ENCODE measurements at regions not wholly inside any gene's neighbourhood (a gene's known extent, or its start where the extent isn't known, plus 50 kb on each side); places are given as distances from the start of the nearest gene placed in this dataset.

GRCh38 chr4:62835631-62836030, 1573.6 kb downstream of the TECRL start:
- no peak for DNase-seq

DNA sequence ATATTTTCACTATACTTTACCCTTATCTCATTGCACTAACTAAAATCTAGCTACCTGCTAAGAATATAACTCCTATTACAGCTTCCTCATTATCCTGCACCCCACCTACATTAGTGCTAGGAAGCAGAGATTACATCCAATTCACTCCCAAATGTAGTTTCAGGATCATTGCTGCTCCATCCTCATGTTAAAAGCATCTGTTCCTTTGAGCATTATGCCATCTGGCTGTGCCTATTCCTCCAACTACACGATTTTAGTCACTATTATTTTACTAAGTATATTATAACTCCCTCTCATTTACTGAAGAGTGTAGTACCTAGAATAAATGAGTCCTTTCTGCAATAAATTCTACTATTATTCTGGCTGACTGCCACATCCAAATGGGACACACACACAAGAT, 1586.9 kb downstream of the TECRL start:
- no peak for DNase-seq

DNA sequence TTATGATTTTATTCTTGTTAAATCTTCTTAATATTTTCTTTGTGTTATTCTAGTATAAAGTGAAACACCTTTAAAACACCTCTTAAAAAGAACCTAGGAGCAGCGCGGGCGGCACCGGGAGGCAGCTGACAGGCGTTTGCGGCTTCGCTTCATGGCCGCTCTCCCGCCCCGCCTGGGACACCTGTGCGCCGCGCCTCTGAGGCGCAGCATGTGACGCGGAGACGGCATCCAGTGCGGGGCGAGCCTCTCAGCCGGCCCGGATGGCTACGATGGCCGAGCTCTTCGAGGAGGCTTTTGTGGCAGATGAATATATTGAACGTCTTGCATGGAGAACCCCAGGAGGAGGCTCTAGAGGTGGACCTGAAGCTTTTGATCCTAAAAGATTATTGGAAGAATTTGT, 1592.7 kb downstream of the TECRL start:
- DNase-seq, result no peak

- DNase-seq, result no peak
Measured at GRCh38 chr4:62814510-62815047, 1594.7 kb downstream of the TECRL start.

DNA sequence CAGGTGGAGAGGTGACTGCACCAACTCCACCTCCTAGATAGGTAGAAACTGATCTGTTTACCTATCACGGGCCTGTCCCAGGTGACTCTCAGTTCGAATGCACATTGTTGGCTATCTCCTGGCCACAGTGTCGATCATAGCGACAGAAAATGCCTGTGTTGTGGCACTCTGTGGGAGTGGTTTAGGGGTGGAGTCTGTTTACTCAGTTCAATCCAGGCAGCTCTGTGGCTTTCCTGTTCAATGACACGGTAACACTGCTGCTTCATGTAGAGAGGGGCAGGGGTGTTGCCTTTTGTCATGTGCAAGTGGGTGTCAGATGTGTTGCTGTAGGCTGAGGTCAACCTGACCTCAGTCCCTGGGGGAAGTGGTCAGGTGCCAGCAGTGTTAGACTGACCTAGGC, 1602.4 kb downstream of the TECRL start:
- no peak for DNase-seq

- DNase-seq, result no peak
Measured at GRCh38 chr4:62804075-62804474, 1603.9 kb downstream of the ADGRL3 start.

GRCh38 chr4:62797221-62797620, 1597.1 kb downstream of the ADGRL3 start:
- no peak for DNase-seq

DNA sequence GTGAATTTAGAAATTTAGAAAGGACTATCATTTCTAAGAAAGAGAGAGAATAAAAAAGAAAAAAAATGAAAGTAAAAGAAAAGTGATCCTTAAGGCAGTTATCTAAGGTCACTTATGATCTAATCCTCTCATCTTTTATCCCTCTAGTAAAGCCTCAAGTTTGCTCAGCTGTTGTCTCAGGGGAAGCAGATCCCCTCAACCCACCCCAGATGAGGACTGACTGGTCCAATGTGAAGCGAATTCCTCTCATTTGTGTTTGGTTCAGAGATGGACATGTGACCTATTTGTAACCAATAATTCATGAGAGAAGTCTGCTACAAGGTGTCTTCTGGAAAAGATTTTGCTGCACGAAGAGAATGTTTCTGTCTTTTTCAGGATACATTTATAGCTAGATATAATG, 1591.3 kb downstream of the ADGRL3 start:
- no peak for DNase-seq

GRCh38 chr4:62771983-62772557, 1571.9 kb downstream of the ADGRL3 start:
- DNase-seq, result no peak

- DNase-seq, result no peak
Measured at GRCh38 chr4:62740296-62740695, 1540.2 kb downstream of the ADGRL3 start.

DNA sequence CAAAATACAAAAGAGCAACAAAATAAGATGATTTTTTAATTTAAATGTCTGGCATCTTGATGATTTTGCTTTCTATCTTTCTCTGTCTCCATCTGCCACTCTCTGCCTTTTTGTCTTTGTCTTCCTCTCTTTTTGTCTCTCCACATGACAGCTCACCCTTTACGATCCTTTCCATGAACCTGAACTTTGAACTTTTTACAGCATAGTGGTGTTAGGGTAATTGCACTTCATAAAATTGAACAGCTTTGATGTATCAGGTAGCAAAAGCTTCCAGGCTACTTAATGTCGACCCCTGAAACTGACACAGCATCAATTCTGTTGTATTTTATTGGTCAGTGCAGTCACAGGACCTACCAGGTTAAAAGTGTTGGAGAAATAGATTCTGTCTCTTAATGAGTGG, 1517.0 kb downstream of the ADGRL3 start:
- DNase-seq, result no peak

GRCh38 chr4:62711575-62711974, 1511.4 kb downstream of the ADGRL3 start:
- DNase-seq, result no peak

- DNase-seq, result no peak
Measured at GRCh38 chr4:62709618-62710252, 1509.6 kb downstream of the ADGRL3 start.

DNA sequence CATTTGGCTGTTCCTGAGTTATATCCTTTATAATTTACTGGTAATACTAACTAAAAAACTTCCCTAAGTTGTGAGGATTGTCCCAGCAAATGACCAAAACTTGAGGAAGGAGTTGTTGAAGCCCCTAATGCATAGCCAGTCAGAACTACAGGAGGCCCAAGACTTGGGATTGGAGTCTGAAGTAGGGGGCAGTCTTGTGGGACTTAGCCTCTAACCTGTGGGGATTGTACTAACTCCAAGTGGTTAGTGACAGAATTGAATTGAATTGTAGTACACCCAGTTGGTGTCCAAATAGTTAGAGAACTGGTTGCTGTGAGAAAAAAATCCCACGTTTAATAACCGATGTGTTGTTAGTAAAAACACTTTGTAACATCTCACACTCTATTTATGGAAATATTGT, 1506.3 kb downstream of the ADGRL3 start:
- no peak for DNase-seq

DNA sequence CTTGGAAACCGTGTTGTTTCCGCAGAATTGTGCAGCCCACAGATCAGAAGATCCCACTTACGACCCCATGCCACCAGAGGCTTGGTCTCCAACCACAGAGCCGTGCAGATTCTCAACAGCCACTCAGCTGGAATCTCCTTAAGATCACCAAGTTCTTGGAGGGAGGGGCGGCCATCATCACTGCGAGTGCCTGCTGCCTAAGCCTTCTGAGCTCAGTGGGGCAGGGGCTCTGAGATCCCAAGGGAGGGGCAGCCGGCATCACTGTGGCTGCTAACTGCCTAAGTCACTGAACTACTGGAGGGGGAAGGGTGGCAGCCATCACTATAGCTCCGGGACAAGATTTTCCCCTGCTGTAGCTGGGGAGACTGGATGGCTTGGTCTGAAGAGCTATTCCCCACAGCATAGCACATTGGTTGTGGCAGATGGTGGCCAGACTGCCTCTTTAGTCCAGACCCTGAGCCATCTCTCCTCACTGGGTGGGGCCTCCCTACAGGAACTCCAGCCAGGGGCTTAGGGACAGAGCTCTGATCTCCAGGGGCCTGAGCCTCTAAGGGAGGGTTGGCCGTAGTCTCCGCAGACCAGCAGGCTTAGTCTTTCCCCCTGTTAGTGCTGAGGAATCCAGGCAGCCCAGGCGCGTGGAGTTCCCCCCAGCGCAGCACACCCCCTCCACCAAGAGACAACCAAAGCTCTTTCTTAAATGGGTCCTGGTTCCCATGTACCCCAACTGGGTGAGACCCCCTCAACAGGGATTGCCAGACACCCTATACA, 1483.9 kb downstream of the ADGRL3 start:
- no peak for DNase-seq

GRCh38 chr4:62676962-62677361, 1476.8 kb downstream of the ADGRL3 start:
- no peak for DNase-seq

DNA sequence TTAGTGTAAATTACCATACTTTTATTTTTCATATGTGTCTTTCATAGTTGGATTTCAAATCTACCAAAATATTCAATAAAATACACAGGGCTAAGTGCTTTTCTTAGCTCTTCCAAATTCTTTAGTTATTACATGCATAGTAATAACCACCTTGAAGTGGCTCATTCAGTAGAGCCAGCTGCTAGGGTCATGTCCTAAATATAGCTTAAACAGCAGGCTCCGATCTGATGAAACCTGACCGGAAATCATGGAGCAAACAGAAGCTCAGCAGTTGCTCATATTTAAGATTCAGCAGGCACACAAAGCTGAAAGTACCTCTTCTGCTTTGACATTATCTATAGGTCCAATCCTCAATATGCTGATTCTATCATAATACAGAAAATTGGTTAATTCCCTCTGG, 1470.4 kb downstream of the ADGRL3 start:
- no peak for DNase-seq

DNA sequence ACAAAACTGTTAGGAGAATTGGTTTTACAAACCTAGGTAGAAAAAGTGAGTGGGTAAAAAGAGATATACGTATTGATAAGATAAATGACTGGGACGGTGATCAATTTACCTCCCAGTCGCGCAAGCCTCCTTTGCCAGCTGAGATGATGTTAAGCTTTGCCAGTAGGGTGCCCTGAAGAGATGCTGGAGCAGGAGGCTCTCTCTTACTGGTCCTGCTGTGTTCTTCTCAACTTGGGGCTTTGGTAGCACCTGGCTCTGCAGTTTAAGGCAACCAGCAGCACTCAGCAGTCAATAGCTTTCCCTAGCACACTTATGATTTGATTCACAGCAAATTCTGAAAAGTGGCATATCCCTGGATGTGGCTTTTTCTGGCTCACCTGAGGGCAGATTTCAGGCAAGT, 1461.7 kb downstream of the ADGRL3 start:
- DNase-seq, result no peak

- no peak for DNase-seq
Measured at GRCh38 chr4:62656006-62656405, 1455.9 kb downstream of the ADGRL3 start.

DNA sequence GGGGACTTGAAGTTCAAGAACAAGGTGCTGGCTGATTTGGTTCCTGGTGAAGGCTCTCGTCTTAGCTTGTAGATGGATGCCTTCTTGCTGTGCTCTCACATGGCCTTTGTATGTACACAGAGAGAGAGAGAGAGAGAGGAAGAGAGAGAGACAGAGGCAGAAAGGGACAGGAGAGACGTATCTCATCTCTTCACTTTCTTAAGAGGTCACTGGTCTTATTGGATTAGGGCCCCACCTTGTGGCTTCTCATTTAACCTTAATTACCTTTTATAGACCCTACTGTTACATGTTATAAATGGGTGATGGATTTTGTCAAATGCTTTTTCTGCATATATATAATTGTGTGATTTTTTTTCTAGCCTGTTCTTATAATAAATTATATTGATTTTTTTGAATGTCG, 1444.2 kb downstream of the ADGRL3 start:
- DNase-seq, result no peak

GRCh38 chr4:62640296-62640695, 1440.2 kb downstream of the ADGRL3 start:
- no peak for DNase-seq

- no peak for DNase-seq
Measured at GRCh38 chr4:62627671-62628070, 1427.5 kb downstream of the ADGRL3 start.

DNA sequence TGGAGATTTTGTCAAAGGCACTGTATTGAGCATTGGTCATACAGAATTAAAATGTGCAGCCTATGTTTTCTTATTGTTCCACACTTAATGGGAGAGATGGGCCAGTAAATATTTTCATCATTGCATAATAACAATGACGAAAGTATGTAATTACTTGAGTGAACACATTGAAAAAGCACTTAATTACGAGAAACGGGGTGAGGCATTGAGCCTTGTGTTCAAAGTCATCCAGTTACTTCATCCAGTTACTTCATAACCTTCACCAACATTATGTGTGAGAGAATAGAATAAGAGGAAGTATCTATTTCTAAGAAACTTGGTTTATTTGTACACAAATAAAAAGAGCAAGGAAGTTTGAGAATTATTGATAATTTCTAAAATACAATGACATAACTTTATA, 1427.0 kb downstream of the ADGRL3 start:
- DNase-seq, result no peak

DNA sequence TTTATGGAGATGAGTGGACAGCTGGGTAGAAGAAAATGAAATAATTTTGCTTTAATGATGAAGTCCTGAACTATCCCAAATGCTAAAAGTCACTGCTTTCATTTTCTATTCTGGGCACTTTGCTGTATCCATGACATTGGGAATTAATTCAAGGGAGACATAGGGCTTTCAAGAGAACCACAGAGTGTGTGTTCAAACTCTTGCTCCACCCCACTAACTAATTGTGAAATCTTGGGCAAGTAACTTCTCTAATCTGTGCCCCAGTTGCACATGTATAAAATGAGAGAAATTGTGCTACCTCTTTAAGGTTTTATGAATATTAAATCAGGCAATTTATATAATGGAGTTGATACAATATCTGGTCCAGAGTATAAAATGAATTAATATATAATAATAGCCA, 1422.0 kb downstream of the ADGRL3 start:
- no peak for DNase-seq

All from GF-D8 (cell line).